ENCODE measurements at regions not wholly inside any gene's neighbourhood (a gene's known extent, or its start where the extent isn't known, plus 50 kb on each side); places are given as distances from the start of the nearest gene placed in this dataset.

DNA sequence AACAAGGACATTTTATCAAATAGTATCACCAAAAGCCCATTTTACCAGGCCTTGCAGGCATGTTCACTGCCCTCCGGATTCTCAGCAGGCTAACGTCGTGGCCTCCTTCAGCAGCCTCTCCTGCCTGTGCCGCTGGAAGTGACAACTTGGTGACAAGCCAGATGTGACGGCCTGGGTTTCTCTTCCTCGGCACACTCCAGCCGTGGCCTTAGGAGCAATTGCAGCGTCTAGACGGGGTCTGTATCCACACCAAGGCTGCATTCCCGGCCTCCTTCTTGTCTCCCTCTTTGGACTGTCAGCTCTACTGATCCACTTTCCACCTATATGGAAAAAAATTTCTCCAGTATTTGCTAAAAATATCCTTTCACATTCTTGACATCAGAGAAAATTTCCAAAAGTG is 145.3 kb upstream of the MGMT start:
- Mint-ChIP-seq H3K36me3 (ENCODE audit: insufficient read depth) (no peaks in the 10 kb centered on the region), H3K9me3 (peaks cover 0 to 3% of the 10 kb centered on the region in 2 donors), H3K4me3 (no peak overlapping the region), H3K27ac (no peak overlapping the region), H3K27me3 (peaks cover 12 to 13% of the 10 kb centered on the region in 2 donors), H3K4me1 (ENCODE audit: low read depth in 2 of 2) (no peaks in the 10 kb centered on the region)
- ATAC-seq (replicated peaks): no peak
- no peak for DNase-seq

DNA sequence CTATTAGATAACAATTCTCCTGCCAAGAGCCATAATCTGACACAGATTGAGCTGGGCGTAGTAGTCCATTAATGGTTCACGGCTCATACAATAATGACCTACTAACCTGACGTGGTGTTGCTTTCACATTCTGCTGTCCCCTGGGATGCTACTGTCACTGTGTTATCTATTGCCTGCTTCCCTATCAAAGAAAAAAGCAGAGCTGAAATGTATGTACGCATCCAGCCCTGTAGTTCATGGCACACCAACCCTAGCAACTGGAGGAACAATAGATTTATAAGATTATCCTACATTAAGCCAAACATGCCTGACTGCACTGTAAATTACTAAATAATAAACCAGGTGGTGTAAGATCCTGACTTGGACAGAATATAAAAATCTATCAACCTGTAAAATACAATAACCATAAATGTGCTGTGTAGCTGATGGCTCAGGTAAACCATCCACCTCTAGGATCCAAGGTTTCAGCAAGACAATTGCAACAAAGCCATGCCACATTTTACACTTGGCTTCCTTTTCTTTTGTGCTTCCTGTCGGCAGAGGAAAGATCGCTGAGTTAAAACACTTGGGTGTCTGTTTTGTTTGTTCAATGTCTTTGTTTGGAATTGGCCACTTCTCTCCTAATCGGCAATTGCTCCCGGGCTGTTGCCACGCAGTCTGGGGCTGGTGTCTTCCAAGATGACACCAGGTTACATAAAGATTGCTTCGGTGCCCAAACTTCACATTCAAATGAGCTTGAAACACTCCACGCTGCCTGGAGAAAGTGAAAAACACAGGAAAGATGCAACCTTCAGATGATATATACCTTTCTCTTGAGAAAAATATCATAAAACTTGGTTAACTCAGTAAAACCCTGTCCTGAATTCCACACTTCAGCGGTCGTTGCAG is 143.9 kb upstream of the MGMT start:
- H3K9me3 Mint-ChIP-seq: peaks cover 0 to 1% of the 10 kb centered on the region in 2 donors
- H3K27ac Mint-ChIP-seq: no peak overlapping the region
- ATAC-seq (replicated peaks) (no peak), DNase-seq (no peak)
- H3K36me3 Mint-ChIP-seq (ENCODE audit: insufficient read depth): no peaks in the 10 kb centered on the region
- no peak overlapping the region for H3K4me3 Mint-ChIP-seq
- H3K4me1 Mint-ChIP-seq (ENCODE audit: low read depth in 2 of 2): no peaks in the 10 kb centered on the region
- H3K27me3 Mint-ChIP-seq: peaks cover 15 to 20% of the 10 kb centered on the region in 2 donors

DNA sequence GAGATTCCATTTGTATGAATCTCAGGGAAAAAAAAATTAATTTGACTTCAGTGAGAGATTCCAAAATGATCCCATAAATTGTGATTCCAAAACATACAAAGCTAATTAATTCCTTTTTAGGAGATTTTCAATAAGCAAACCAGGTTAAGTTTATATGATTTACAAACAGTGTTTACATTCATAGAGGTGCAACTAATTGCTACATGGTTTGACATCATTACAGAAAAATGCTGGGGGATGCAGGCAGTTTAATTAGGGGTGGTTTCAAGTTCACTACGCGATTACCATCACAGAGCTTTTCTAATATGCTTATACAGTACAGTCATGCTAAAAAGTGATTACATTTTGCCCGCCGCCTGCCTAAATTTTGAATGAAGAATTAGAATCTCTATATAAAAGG is 143.2 kb upstream of the MGMT start:
- H3K4me3 Mint-ChIP-seq: no peak overlapping the region

DNA sequence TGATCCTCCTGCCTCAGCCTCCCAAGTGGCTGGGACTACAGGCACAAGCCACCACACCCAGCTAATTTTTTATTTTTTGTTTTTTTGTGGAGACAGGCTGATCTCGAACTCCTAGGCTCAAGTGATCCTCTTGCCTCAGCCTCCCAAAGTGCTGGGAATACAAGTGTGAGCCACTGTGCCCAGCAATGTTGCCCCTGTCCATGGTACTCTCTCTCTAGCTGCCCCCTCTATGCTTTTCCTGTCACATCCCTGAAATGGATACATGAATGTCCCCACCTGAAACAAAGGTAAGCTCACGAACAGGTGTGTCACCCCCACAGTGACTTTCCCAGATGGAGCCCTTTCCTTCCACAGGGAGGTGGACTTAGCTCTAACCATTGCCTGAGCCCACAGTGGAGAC is 141.1 kb upstream of the MGMT start:
- Mint-ChIP-seq H3K27ac (no peak overlapping the region), H3K4me3 (no peak overlapping the region)

More for the DNA sequence above, 143.2 kb upstream of the MGMT start:
- H3K27me3 Mint-ChIP-seq: peaks cover 15 to 22% of the 10 kb centered on the region in 2 donors
- H3K36me3 Mint-ChIP-seq (ENCODE audit: insufficient read depth): no peaks in the 10 kb centered on the region
- no peaks in the 10 kb centered on the region for H3K4me1 Mint-ChIP-seq (ENCODE audit: low read depth in 2 of 2)
- no peaks in the 10 kb centered on the region for H3K9me3 Mint-ChIP-seq
- no peak for ATAC-seq (replicated peaks)
- no peak overlapping the region for H3K27ac Mint-ChIP-seq
- no peak for DNase-seq

DNA sequence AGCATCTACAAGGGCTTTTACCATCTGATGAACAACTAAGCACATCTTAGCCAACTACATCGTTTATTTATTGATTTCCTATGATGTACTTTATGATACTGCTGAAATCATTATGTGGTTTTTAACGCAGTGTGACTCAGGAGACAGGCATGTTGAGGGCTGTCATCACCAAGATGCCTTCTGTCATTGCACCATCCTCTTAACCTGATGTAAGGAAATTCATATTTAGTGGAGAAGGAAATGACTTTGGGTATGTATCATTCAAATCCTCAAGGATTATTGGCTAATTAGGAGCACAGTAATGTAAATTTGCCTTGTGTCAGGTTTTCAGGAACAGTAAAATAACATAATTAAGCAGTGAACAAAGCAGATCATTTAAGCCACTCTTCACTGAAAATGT is 138.5 kb upstream of the MGMT start:
- no peak overlapping the region for H3K27ac Mint-ChIP-seq
- H3K4me1 Mint-ChIP-seq (ENCODE audit: low read depth in 2 of 2): no peaks in the 10 kb centered on the region
- no peak overlapping the region for H3K4me3 Mint-ChIP-seq
- DNase-seq (no peak), ATAC-seq (replicated peaks) (no peak)
- no peaks in the 10 kb centered on the region for H3K9me3 Mint-ChIP-seq
- H3K27me3 Mint-ChIP-seq: peaks cover 25 to 45% of the 10 kb centered on the region in 2 donors
- no peaks in the 10 kb centered on the region for H3K36me3 Mint-ChIP-seq (ENCODE audit: insufficient read depth)

More for the DNA sequence above, 141.1 kb upstream of the MGMT start:
- DNase-seq: no peak
- H3K4me1 Mint-ChIP-seq (ENCODE audit: low read depth in 2 of 2): no peaks in the 10 kb centered on the region
- no peaks in the 10 kb centered on the region for H3K36me3 Mint-ChIP-seq (ENCODE audit: insufficient read depth)
- no peak for ATAC-seq (replicated peaks)
- peaks cover 20 to 37% of the 10 kb centered on the region in 2 donors for H3K27me3 Mint-ChIP-seq
- H3K9me3 Mint-ChIP-seq: no peaks in the 10 kb centered on the region

DNA sequence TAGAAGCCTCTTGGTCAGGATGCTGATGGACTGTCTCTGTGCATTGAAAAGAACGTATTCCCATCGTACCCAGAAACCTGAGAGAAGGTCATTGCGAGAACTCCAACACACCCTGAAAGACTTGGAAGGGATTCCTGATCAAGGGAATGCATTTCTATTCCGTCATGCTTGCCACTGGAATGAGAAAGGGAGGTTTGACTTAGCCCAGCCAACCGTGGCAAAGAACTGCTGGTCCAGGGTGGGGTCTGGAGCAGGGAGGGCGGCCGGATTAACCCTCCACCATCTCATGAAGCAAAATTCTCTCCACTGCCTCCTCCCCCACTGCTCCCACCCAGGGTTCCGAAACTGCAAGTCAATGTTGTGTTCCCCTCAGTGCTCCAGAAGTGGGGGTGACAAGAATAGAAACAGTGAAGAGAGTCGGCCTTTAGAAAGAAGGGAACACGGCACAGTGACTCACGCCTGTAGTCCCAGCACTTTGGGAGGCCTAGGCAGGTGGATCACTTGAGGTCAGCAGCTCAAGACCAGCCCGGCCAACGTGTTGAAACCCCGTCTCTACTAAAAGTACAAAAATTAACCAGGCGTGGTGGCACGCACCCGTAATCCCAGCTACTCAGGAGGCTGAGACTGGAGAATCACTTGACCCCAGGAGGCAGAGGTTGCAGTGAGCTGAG is 137.5 kb upstream of the MGMT start:
- H3K4me3 Mint-ChIP-seq: no peak overlapping the region
- DNase-seq: no peak
- H3K27me3 Mint-ChIP-seq: peaks cover 35 to 45% of the 10 kb centered on the region in 2 donors
- no peak for ATAC-seq (replicated peaks)
- no peaks in the 10 kb centered on the region for H3K9me3 Mint-ChIP-seq
- H3K27ac Mint-ChIP-seq: no peak overlapping the region
- no peaks in the 10 kb centered on the region for H3K4me1 Mint-ChIP-seq (ENCODE audit: low read depth in 2 of 2)
- no peaks in the 10 kb centered on the region for H3K36me3 Mint-ChIP-seq (ENCODE audit: insufficient read depth)

DNA sequence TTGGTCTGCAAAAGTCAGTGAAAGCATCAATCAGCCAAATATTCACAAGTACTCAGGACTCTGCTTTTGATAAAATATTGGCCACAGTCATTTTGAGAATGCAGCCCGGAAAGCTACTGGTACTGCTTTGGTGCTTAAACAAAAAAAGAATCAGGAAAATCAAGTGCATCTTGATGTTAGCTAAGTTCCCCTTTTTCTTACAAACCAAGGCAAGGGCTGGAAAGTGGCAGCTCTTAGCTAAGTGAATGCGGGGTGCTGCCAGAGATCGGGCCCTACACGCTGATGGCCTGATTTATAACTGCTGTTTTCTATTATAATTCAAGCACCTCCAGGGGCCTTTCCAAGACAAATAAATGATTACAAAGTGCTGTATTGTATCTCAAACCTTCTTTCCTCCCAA is 136.8 kb upstream of the MGMT start:
- H3K27ac Mint-ChIP-seq: no peak overlapping the region
- no peaks in the 10 kb centered on the region for H3K36me3 Mint-ChIP-seq (ENCODE audit: insufficient read depth)
- no peak for ATAC-seq (replicated peaks)
- no peak overlapping the region for H3K4me3 Mint-ChIP-seq
- no peak for DNase-seq
- peaks cover 36 to 46% of the 10 kb centered on the region in 2 donors for H3K27me3 Mint-ChIP-seq
- no peaks in the 10 kb centered on the region for H3K4me1 Mint-ChIP-seq (ENCODE audit: low read depth in 2 of 2)
- H3K9me3 Mint-ChIP-seq: no peaks in the 10 kb centered on the region

DNA sequence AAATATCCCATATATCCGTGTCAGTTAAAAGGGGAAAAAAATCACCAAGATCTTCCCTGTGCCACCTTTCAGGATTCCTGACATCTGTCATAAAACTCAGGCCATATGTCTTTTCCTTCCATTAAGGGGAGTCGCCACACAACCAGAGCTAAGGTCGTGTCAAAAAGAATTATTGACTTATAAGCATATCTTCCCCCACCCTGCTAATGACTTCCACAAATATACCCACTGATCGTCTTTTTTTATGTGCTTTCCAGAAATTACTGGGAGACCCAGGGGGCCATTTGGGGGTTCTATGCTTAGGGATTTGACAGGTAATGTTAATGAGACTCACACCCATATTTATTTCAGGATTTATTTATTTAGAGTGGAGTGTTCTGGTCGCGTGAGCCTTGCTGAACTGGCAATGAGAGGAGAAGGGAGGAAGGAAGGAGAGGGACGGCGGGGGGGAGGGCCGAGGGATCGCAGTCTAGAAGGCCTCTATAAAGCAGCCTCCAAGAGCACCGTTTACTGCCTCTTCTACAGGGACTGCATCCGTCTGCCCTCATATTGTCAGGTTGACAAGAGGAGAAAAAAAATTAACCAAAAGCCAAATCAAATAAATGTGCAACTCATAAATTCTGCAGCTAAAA is 135.7 kb upstream of the MGMT start:
- no peaks in the 10 kb centered on the region for H3K9me3 Mint-ChIP-seq
- H3K4me1 Mint-ChIP-seq (ENCODE audit: low read depth in 2 of 2): no peaks in the 10 kb centered on the region
- DNase-seq: no peak
- H3K4me3 Mint-ChIP-seq: no peak overlapping the region
- H3K27ac Mint-ChIP-seq: no peak overlapping the region
- no peaks in the 10 kb centered on the region for H3K36me3 Mint-ChIP-seq (ENCODE audit: insufficient read depth)
- ATAC-seq (replicated peaks): no peak
- peaks cover 28 to 44% of the 10 kb centered on the region in 2 donors for H3K27me3 Mint-ChIP-seq

DNA sequence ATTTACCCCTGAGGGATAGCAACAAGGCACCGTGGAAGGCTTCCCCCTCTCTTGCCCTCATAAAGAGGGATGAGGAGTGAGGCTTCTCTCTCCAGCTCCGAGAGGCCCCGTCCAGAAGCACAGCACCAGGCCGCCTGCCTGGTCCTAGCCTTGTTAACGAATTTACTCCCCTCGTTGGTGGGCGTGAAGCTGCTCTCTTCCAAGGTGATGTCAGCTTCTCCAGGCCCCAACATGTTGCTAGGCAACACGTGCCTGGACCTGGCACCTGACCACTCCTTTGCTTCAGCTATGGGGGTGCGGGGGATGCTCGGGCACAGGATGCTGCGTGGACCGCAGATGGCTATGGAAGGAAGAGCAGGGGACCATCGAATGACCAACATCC is 135.2 kb upstream of the MGMT start:
- H3K27ac Mint-ChIP-seq: no peak overlapping the region
- no peaks in the 10 kb centered on the region for H3K36me3 Mint-ChIP-seq (ENCODE audit: insufficient read depth)
- ATAC-seq (replicated peaks): no peak
- no peak for DNase-seq
- no peak overlapping the region for H3K4me3 Mint-ChIP-seq
- no peaks in the 10 kb centered on the region for H3K4me1 Mint-ChIP-seq (ENCODE audit: low read depth in 2 of 2)
- no peaks in the 10 kb centered on the region for H3K9me3 Mint-ChIP-seq
- H3K27me3 Mint-ChIP-seq: peaks cover 23 to 39% of the 10 kb centered on the region in 2 donors

DNA sequence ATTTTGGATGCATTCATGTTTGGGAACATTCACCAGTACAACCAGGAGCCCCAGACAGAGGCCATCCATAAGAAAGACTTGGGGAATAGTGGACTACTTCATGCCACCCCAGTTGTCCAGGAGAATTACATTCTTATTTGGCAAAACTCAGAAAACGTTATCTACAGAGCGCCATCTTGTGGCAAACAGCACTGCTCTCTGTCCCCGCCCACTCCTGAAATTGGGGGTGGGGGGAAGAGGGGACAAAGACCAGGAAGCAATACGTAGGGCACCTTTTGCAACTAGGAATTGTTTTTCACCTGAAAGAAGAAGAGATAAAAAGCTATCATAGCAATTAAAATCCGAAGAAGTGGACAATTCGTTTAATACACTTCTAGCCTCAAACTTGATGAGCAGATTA is 134.6 kb upstream of the MGMT start:
- H3K4me1 Mint-ChIP-seq (ENCODE audit: low read depth in 2 of 2): no peaks in the 10 kb centered on the region
- H3K36me3 Mint-ChIP-seq (ENCODE audit: insufficient read depth): no peaks in the 10 kb centered on the region
- ATAC-seq (replicated peaks) (no peak), DNase-seq (no peak)
- H3K4me3 Mint-ChIP-seq: no peak overlapping the region
- peaks cover 21 to 37% of the 10 kb centered on the region in 2 donors for H3K27me3 Mint-ChIP-seq
- H3K9me3 Mint-ChIP-seq: no peaks in the 10 kb centered on the region
- H3K27ac Mint-ChIP-seq: no peak overlapping the region

DNA sequence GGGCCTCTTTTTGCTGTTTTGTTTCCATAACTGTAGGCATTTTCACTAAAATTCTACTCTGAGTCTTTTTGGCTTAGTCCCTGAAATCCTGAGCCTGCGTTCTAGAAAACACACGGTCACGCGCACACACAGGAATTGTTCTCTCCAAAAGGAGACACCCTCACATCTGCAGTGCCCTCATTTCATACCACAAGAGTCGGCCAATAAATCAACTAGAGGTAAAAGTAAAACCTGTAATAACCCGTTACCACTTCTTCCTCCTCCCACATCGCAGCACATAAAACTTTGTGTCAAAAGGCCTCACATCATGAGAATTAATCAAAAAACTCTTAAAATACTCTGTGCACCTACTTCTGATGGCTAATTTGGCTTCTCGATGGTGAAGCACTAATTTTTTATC is 133.3 kb upstream of the MGMT start:
- H3K36me3 Mint-ChIP-seq (ENCODE audit: insufficient read depth): no peaks in the 10 kb centered on the region
- no peak overlapping the region for H3K27ac Mint-ChIP-seq
- no peak for ATAC-seq (replicated peaks)
- no peak for DNase-seq
- H3K4me1 Mint-ChIP-seq (ENCODE audit: low read depth in 2 of 2): no peaks in the 10 kb centered on the region
- no peak overlapping the region for H3K4me3 Mint-ChIP-seq
- peaks cover 22 to 31% of the 10 kb centered on the region in 2 donors for H3K27me3 Mint-ChIP-seq
- H3K9me3 Mint-ChIP-seq: no peaks in the 10 kb centered on the region

DNA sequence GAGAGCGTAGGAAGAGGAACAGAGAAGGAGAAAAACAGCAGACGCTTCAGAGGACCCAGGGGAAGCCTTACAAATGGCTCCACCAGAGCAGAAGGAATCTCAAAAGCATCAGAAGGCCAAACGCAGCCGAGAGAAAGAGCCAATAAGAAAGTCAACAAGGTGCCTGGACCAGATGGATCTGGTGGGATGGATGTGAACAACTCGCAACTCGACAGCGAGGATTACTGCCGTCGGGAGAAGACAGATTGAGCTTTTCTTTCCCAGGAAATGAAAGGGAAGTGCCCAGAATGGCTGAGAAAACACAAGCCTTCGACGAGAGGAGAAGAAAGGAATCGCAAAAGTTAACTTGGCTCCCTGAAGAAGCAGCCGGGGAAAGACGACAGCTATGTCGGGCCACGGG is 132.8 kb upstream of the MGMT start:
- Mint-ChIP-seq H3K9me3 (no peaks in the 10 kb centered on the region), H3K4me3 (no peak overlapping the region), H3K27ac (no peak overlapping the region), H3K36me3 (ENCODE audit: insufficient read depth) (no peaks in the 10 kb centered on the region), H3K27me3 (peaks cover 28 to 30% of the 10 kb centered on the region in 2 donors), H3K4me1 (ENCODE audit: low read depth in 2 of 2) (no peaks in the 10 kb centered on the region)
- no peak for DNase-seq
- ATAC-seq (replicated peaks): no peak

DNA sequence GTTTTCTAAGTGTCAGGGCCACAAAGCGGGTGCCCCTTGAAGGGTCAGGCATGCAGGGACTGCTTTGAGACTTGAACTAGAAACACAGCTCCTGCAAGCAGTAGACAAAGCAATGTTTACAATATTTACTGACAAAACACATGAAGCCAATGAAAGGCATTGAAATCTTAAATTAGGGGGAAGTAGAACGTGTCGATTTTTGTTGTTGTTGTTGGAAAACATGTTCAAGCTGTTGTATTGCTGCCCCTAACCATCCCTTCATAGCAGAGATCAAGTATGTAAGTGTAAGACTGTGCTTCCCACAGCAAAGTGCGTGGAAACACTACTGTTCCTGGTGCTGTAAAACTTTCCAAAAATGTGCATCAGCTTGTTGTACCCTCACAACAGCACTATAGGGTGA is 131.6 kb upstream of the MGMT start:
- H3K27me3 Mint-ChIP-seq: peaks cover 21 to 30% of the 10 kb centered on the region in 2 donors
- H3K4me3 Mint-ChIP-seq: no peak overlapping the region
- H3K9me3 Mint-ChIP-seq: no peaks in the 10 kb centered on the region
- H3K36me3 Mint-ChIP-seq (ENCODE audit: insufficient read depth): no peaks in the 10 kb centered on the region
- no peaks in the 10 kb centered on the region for H3K4me1 Mint-ChIP-seq (ENCODE audit: low read depth in 2 of 2)
- no peak overlapping the region for H3K27ac Mint-ChIP-seq
- DNase-seq: no peak
- no peak for ATAC-seq (replicated peaks)

DNA sequence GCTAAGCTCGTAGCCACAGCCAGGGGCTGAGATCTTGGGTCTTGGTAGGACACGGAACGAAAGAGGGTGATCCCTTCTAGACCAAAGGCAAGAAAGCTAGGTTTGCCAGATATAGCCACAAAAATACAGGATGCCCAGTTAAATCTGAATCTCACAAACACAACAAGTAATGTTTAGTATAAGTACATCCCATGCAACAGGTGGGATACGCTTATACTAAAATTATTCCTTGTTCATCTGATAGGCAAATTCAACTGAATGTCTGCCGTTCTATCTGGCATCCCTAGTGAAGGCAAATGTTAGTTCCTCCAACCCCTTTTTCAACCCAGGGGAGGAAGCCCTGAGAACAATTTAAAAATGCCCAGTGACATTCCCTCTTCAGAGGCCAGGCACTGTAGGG is 131.1 kb upstream of the MGMT start:
- Mint-ChIP-seq H3K9me3 (no peaks in the 10 kb centered on the region), H3K36me3 (ENCODE audit: insufficient read depth) (no peaks in the 10 kb centered on the region), H3K27ac (no peak overlapping the region), H3K4me3 (no peak overlapping the region), H3K4me1 (ENCODE audit: low read depth in 2 of 2) (no peaks in the 10 kb centered on the region), H3K27me3 (peaks cover 16 to 25% of the 10 kb centered on the region in 2 donors)
- no peak for DNase-seq
- ATAC-seq (replicated peaks): no peak

Measured in effector memory CD8-positive, alpha-beta T cell (primary cell).